Body of pancreas (tissue), 4 donors: ENCODE measurements at regions not wholly inside any gene's neighbourhood (a gene's known extent, or its start where the extent isn't known, plus 50 kb on each side); places are given as distances from the start of the nearest gene placed in this dataset.

Experiments used
- CTCF ChIP-seq, 7 experiments: fragments of 450-650 bp in 4 of 7; fragments of 200-600 bp in 3 of 7; sonication (generic) in 3 of 7; IDR thresholded peaks; one replicate each; pipeline ENCODE4 v1.5.1; 2016 to 2019; ENCODE audit warnings: antibody characterized with exemption in 7 of 7
- POLR2A ChIP-seq, 3 donors: fragments of 450-650 bp; IDR thresholded peaks; one replicate each; pipeline ENCODE4 v1.6.1; 2016; ENCODE audit warnings: antibody characterized with exemption in 3 of 3, mild to moderate bottlenecking in 2 of 3

DNA sequence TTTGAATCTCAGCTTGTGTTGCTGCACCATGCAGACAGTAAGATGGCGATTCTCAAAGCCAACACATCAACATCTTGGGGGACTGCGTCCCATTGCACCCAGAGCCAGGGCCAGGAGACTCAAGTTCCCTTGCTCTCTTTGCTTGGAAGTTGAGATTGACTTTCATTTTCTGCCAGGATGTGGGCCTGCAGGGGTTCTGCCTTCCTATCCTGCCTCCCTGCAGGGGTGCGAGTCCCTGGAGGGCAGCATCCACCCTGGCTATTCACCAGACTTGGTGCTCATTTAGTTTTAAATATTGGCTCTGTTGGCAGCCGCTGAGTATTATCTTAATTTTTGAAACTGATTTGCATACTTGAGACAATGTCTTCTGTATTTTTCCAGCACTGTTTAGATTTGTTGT, 451.5 kb downstream of the GLRX3 start:
- TF ChIP-seq CTCF (IDR thresholded peaks at IDR 0.05) (no peak), POLR2A (IDR thresholded peaks at IDR 0.05) (no peak)
